GM23248 (cell line): ENCODE measurements at regions not wholly inside any gene's neighbourhood (a gene's known extent, or its start where the extent isn't known, plus 50 kb on each side); places are given as distances from the start of the nearest gene placed in this dataset.

Experiments used
- DNase-seq: peaks from one replicate; pipeline ENCODE4 v3.0.0-alpha.2; 2015
- H2AFZ ChIP-seq: fragments of 200-600 bp; sonication (generic); 2 replicates; pipeline ENCODE4 v1.6.1; 2016; ENCODE audit warnings: antibody characterized with exemption
- H3F3A ChIP-seq: fragments of 200-600 bp; sonication (generic); 2 replicates; pipeline ENCODE4 v1.6.1; 2016; ENCODE audit warnings: mild to moderate bottlenecking, antibody characterized with exemption, mixed run types; ENCODE audit not compliant: insufficient read depth
- H3K27ac ChIP-seq: fragments of 200-600 bp; sonication (generic); 2 replicates; pipeline ENCODE4 v1.5.1; 2016; ENCODE audit warnings: mild to moderate bottlenecking
- H3K27me3 ChIP-seq: fragments of 200-600 bp; sonication (generic); replicated peaks from 2 replicates; pipeline ENCODE4 v1.6.1; 2016; ENCODE audit warnings: mild to moderate bottlenecking; ENCODE audit not compliant: insufficient read depth
- H3K36me3 ChIP-seq: fragments of 200-600 bp; sonication (generic); 2 replicates; pipeline ENCODE4 v1.6.1; 2016; ENCODE audit warnings: low read depth, mild to moderate bottlenecking
- H3K4me1 ChIP-seq: fragments of 200-600 bp; sonication (generic); 2 replicates; pipeline ENCODE4 v1.6.1; 2016; ENCODE audit warnings: mild to moderate bottlenecking; ENCODE audit not compliant: insufficient read depth
- H3K4me2 ChIP-seq: fragments of 200-600 bp; sonication (generic); one replicate; pipeline ENCODE4 v1.6.1; 2016; ENCODE audit warnings: mild to moderate bottlenecking; ENCODE audit not compliant: unreplicated experiment
- H3K4me3 ChIP-seq: fragments of 200-600 bp; sonication (generic); 2 replicates; pipeline ENCODE4 v1.5.1; 2016; ENCODE audit warnings: mild to moderate bottlenecking
- H3K79me2 ChIP-seq: fragments of 200-600 bp; sonication (generic); 2 replicates; pipeline ENCODE4 v1.6.1; 2016; ENCODE audit warnings: mild to moderate bottlenecking; ENCODE audit not compliant: insufficient read depth
- H3K9ac ChIP-seq: fragments of 200-600 bp; sonication (generic); 2 replicates; pipeline ENCODE4 v1.6.1; 2016; ENCODE audit warnings: mild to moderate bottlenecking
- H3K9me2 ChIP-seq: fragments of 200-600 bp; sonication (generic); 2 replicates; pipeline ENCODE4 v1.6.1; 2016; ENCODE audit warnings: mixed run types, mild to moderate bottlenecking, moderate library complexity; ENCODE audit not compliant: insufficient read depth
- H3K9me3 ChIP-seq: fragments of 200-600 bp; sonication (generic); one replicate; pipeline ENCODE4 v1.6.1; 2017; ENCODE audit warnings: low read depth
- H4K20me1 ChIP-seq: fragments of 200-600 bp; sonication (generic); 2 replicates; pipeline ENCODE4 v1.6.0; 2016; ENCODE audit not compliant: insufficient read depth
- EZH2 ChIP-seq: fragments of 200-600 bp; sonication (generic); IDR thresholded peaks from 2 replicates; pipeline ENCODE4 v1.6.1; 2018; ENCODE audit warnings: antibody characterized with exemption, mild to moderate bottlenecking; ENCODE audit not compliant: insufficient read depth, poor library complexity, severe bottlenecking
- EZH2phosphoT487 ChIP-seq: fragments of 200-600 bp; sonication (generic); IDR thresholded peaks from 2 replicates; pipeline ENCODE4 v1.6.1; 2018; ENCODE audit warnings: antibody characterized with exemption, moderate library complexity, mild to moderate bottlenecking, low read depth; ENCODE audit not compliant: insufficient read depth
- WGBS, 2 experiments: methylation state at CpG; one replicate each; pipeline ENCODE4 v1.1.6; 2015 to 2017; ENCODE audit warnings: low lambda C conversion rate in 2 of 2, low coverage in 1 of 2; ENCODE audit errors: missing lambda C conversion rate in 2 of 2; 5-methylcytosine and 5-hydroxymethylcytosine counted together
- in situ Hi-C: fragments of 300-500 bp; cut with MboI; formaldehyde crosslinking; loops from 2 replicates; pipeline ENCODE4 v1.15.0; 2020

GRCh38 chr20:47888351-47888750 is 103.1 kb upstream of the SULF2 start:
- in situ Hi-C loops, result no loop called here

GRCh38 chr20:47887477-47888080 is 102.3 kb upstream of the SULF2 start:
- Histone ChIP-seq H3K9ac (no peak overlapping the region), H3K9me2 (no peaks in the 10 kb centered on the region), H3K79me2 (no peaks in the 10 kb centered on the region), H3K27ac (no peak overlapping the region), H3K9me3 (no peaks in the 10 kb centered on the region), H3K4me1 (no peaks in the 10 kb centered on the region), H3K4me2 (no peak overlapping the region), H3K36me3 (no peaks in the 10 kb centered on the region), H3K27me3 (no peaks in the 10 kb centered on the region), H4K20me1 (no peaks in the 10 kb centered on the region), H3K4me3 (no peak overlapping the region), H2AFZ (no peak overlapping the region), H3F3A (no peaks in the 10 kb centered on the region)
- no peak for DNase-seq
- in situ Hi-C loops, result no loop called here
- 32 to 48% methylated on average over 4 to 10 of the region's 10 CpGs for WGBS, 2 experiments
- TF ChIP-seq EZH2phosphoT487 (no peak), EZH2 (no peak)

More at GRCh38 chr20:47888351-47888750, 103.1 kb upstream of the SULF2 start:
- Histone ChIP-seq H3F3A (no peaks in the 10 kb centered on the region), H2AFZ (no peak overlapping the region), H3K27ac (no peak overlapping the region), H3K36me3 (no peaks in the 10 kb centered on the region), H3K9ac (no peak overlapping the region), H4K20me1 (no peaks in the 10 kb centered on the region), H3K9me3 (no peaks in the 10 kb centered on the region), H3K79me2 (no peaks in the 10 kb centered on the region), H3K4me3 (no peak overlapping the region), H3K4me2 (no peak overlapping the region), H3K4me1 (no peaks in the 10 kb centered on the region), H3K27me3 (no peaks in the 10 kb centered on the region), H3K9me2 (no peaks in the 10 kb centered on the region)
- DNase-seq, result no peak
- WGBS, 2 experiments, result 76 to 78% methylated on average over 14 of the region's 14 CpGs
- TF ChIP-seq EZH2 (no peak), EZH2phosphoT487 (no peak)

GRCh38 chr20:47887064-47887463 is 101.8 kb upstream of the SULF2 start:
- Histone ChIP-seq H3K9me3 (no peaks in the 10 kb centered on the region), H2AFZ (no peak overlapping the region), H3K9ac (no peak overlapping the region), H3K4me2 (no peak overlapping the region), H3F3A (no peaks in the 10 kb centered on the region), H3K36me3 (no peaks in the 10 kb centered on the region), H3K9me2 (no peaks in the 10 kb centered on the region), H3K79me2 (no peaks in the 10 kb centered on the region), H3K4me3 (no peak overlapping the region), H3K27me3 (no peaks in the 10 kb centered on the region), H3K4me1 (no peaks in the 10 kb centered on the region), H4K20me1 (no peaks in the 10 kb centered on the region), H3K27ac (no peak overlapping the region)
- 54 to 62% methylated on average over 8 of the region's 8 CpGs for WGBS, 2 experiments
- no peak for TF ChIP-seq EZH2phosphoT487
- TF ChIP-seq EZH2, result no peak
- in situ Hi-C loops, result no loop called here
- no peak for DNase-seq

- no peak for TF ChIP-seq EZH2phosphoT487
- TF ChIP-seq EZH2, result no peak
- H3K27ac ChIP-seq, result no peak overlapping the region
- H3K4me2 ChIP-seq, result no peak overlapping the region
- H3K4me1 ChIP-seq, result no peaks in the 10 kb centered on the region
- no peaks in the 10 kb centered on the region for H3K36me3 ChIP-seq
- in situ Hi-C loops, result no loop called here
- H3F3A ChIP-seq, result no peaks in the 10 kb centered on the region
- DNase-seq, result no peak
- no peak overlapping the region for H3K9ac ChIP-seq
- H4K20me1 ChIP-seq, result no peaks in the 10 kb centered on the region
- H3K27me3 ChIP-seq, result no peaks in the 10 kb centered on the region
- 69 to 75% methylated on average over 18 of the region's 18 CpGs for WGBS, 2 experiments
- H3K79me2 ChIP-seq, result no peaks in the 10 kb centered on the region
- H3K9me3 ChIP-seq, result no peaks in the 10 kb centered on the region
- H2AFZ ChIP-seq, result no peak overlapping the region
- no peak overlapping the region for H3K4me3 ChIP-seq
- H3K9me2 ChIP-seq, result no peaks in the 10 kb centered on the region
Measured at GRCh38 chr20:47886454-47887041, 101.3 kb upstream of the SULF2 start.
